ENCODE measurements at regions not wholly inside any gene's neighbourhood (a gene's known extent, or its start where the extent isn't known, plus 50 kb on each side); places are given as distances from the start of the nearest gene placed in this dataset.

DNA sequence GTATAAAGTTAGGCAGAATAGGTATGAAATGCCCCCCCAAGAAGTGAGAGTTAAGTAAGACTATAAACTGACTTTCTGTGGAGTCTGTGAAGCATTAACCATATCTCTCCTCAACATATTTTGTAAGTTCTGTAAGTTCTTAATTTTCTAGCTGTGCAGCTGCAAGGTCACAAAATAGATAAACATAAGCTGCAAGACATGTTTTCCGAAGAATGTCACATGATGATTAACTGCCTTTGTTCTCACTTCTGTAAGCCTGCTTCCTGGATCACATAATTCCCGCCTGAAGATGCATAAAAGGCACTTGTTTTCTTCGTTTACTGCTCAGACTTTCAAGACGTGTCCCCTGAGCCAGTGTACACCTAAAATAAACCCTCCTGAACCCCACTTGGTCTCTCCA, 292.9 kb upstream of the AMELY start:
- TF ChIP-seq, protein P1, sequence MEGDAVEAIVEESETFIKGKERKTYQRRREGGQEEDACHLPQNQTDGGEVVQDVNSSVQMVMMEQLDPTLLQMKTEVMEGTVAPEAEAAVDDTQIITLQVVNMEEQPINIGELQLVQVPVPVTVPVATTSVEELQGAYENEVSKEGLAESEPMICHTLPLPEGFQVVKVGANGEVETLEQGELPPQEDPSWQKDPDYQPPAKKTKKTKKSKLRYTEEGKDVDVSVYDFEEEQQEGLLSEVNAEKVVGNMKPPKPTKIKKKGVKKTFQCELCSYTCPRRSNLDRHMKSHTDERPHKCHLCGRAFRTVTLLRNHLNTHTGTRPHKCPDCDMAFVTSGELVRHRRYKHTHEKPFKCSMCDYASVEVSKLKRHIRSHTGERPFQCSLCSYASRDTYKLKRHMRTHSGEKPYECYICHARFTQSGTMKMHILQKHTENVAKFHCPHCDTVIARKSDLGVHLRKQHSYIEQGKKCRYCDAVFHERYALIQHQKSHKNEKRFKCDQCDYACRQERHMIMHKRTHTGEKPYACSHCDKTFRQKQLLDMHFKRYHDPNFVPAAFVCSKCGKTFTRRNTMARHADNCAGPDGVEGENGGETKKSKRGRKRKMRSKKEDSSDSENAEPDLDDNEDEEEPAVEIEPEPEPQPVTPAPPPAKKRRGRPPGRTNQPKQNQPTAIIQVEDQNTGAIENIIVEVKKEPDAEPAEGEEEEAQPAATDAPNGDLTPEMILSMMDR (conservative IDR thresholded peaks at IDR 0.05) = no peak
- no peak for DNase-seq
- no peak overlapping the region for H3K27ac Mint-ChIP-seq
- no peak overlapping the region for H3K4me3 Mint-ChIP-seq
- no peak overlapping the region for H3K9ac ChIP-seq (ENCODE audit: extremely low read depth, low read length, poor library complexity, severe bottlenecking)
- no peaks in the 10 kb centered on the region for H3K9me3 ChIP-seq (ENCODE audit: control insufficient read depth, low read length)
- no peaks in the 10 kb centered on the region for H3K27me3 ChIP-seq (ENCODE audit: control insufficient read depth, insufficient read depth, low read length, poor library complexity, severe bottlenecking)
- H3K36me3 ChIP-seq (ENCODE audit: control insufficient read depth, insufficient read depth, low read length) = no peaks in the 10 kb centered on the region
- no peaks in the 10 kb centered on the region for H3K27me3 Mint-ChIP-seq (ENCODE audit: insufficient read depth)
- no peaks in the 10 kb centered on the region for H3K9me3 Mint-ChIP-seq
- no peak overlapping the region for H3K27ac ChIP-seq (ENCODE audit: low read depth, low read length)
- 80 to 100% methylated on average over 4 of the region's 4 CpGs for WGBS, 2 experiments (ENCODE audit: insufficient coverage in 1 of 2, insufficient read length in 1 of 2)
- no peaks in the 10 kb centered on the region for H3K4me1 Mint-ChIP-seq
- no peak overlapping the region for H3K4me3 ChIP-seq (ENCODE audit: low read length)
- H3K4me1 ChIP-seq (ENCODE audit: control insufficient read depth, insufficient read depth, low read length) = no peaks in the 10 kb centered on the region
- no peaks in the 10 kb centered on the region for H3K36me3 Mint-ChIP-seq (ENCODE audit: low read depth)

DNA sequence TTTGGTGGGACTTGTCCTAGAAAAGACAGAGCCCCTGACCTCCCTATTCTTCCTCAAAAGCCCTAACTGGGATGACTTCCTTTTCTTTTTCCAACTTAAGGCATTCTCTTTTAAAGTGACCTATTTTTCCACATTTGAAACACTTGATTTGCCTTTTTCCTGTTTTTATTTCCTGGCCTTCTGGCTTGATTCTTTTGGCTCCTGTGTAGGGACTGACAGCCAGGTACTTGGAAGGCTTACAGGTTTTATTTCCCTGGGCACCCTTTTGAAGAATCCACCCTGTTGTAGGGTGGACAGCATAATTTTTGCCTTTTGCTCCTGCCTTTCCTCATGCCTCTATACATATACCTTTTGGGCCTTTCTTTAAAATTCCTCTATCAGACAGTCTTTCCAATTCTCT, 271.0 kb upstream of the AMELY start:
- Histone ChIP-seq H3K4me3 (ENCODE audit: low read length) (no peak overlapping the region), H3K9me3 (ENCODE audit: control insufficient read depth, low read length) (peaks cover 32% of the 10 kb centered on the region), H3K27me3 (ENCODE audit: control insufficient read depth, insufficient read depth, low read length, poor library complexity, severe bottlenecking) (no peaks in the 10 kb centered on the region), H3K9ac (ENCODE audit: extremely low read depth, low read length, poor library complexity, severe bottlenecking) (no peak overlapping the region), H3K27ac (ENCODE audit: low read depth, low read length) (no peak overlapping the region), H3K4me1 (ENCODE audit: control insufficient read depth, insufficient read depth, low read length) (no peaks in the 10 kb centered on the region), H3K36me3 (ENCODE audit: control insufficient read depth, insufficient read depth, low read length) (no peaks in the 10 kb centered on the region)
- no peaks in the 10 kb centered on the region for H3K9me3 Mint-ChIP-seq
- no peak for DNase-seq
- H3K4me3 Mint-ChIP-seq = no peak overlapping the region
- no peaks in the 10 kb centered on the region for H3K36me3 Mint-ChIP-seq (ENCODE audit: low read depth)
- no peak overlapping the region for H3K27ac Mint-ChIP-seq
- no peaks in the 10 kb centered on the region for H3K27me3 Mint-ChIP-seq (ENCODE audit: insufficient read depth)
- TF ChIP-seq, protein P1 (conservative IDR thresholded peaks at IDR 0.05) = no peak
- no peaks in the 10 kb centered on the region for H3K4me1 Mint-ChIP-seq

DNA sequence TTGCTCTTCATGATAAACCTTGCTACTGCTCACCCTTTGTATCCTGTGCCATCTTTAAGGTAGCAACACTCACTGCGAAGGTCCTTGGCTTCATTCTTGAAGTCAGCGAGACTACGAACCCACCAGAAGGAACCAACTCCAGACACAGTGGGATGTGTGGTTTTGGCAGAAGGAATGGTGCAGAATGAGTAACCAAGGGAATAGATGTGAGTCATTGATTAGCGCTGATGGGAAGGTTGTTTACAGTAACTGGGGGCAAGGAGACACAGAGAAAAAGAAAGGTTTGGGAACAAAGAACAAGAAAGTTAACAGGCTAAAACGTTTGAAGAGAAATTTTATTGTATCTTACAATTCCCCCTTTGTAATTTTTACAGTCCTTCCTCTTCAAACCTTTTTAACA, 266.1 kb upstream of the AMELY start:
- Mint-ChIP-seq H3K4me1 (no peaks in the 10 kb centered on the region), H3K27me3 (ENCODE audit: insufficient read depth) (no peaks in the 10 kb centered on the region), H3K9me3 (no peaks in the 10 kb centered on the region), H3K27ac (no peak overlapping the region), H3K4me3 (no peak overlapping the region), H3K36me3 (ENCODE audit: low read depth) (no peaks in the 10 kb centered on the region)
- DNase-seq = no peak
- Histone ChIP-seq H3K4me3 (ENCODE audit: low read length) (no peak overlapping the region), H3K27ac (ENCODE audit: low read depth, low read length) (no peak overlapping the region), H3K27me3 (ENCODE audit: control insufficient read depth, insufficient read depth, low read length, poor library complexity, severe bottlenecking) (peaks cover 25% of the 10 kb centered on the region), H3K4me1 (ENCODE audit: control insufficient read depth, insufficient read depth, low read length) (no peaks in the 10 kb centered on the region), H3K9me3 (ENCODE audit: control insufficient read depth, low read length) (no peaks in the 10 kb centered on the region), H3K9ac (ENCODE audit: extremely low read depth, low read length, poor library complexity, severe bottlenecking) (no peak overlapping the region), H3K36me3 (ENCODE audit: control insufficient read depth, insufficient read depth, low read length) (no peaks in the 10 kb centered on the region)
- 100% methylated on average over 1 to 5 of the region's 5 CpGs for WGBS, 2 experiments (ENCODE audit: insufficient coverage in 1 of 2, insufficient read length in 1 of 2)
- TF ChIP-seq, protein P1 (conservative IDR thresholded peaks at IDR 0.05) = no peak
